HG03565 (cell line): ENCODE measurements at regions not wholly inside any gene's neighbourhood (a gene's known extent, or its start where the extent isn't known, plus 50 kb on each side); places are given as distances from the start of the nearest gene placed in this dataset.

Source experiments
- ATAC-seq: cut with Tn5 transposase; IDR thresholded peaks from one replicate; pipeline ENCODE4 v1.9.1; 2021; ENCODE audit warnings: mild to moderate bottlenecking, moderate library complexity; ENCODE audit not compliant: unreplicated experiment

- ATAC-seq: no peak
These were observed 451.3 kb downstream of the NTRK3 start for GRCh38 chr15:87805117-87805820.

- ATAC-seq: no peak
These were observed 452.1 kb downstream of the NTRK3 start for GRCh38 chr15:87804451-87804850.

GRCh38 chr15:87799838-87800237, 456.7 kb downstream of the NTRK3 start:
- no peak for ATAC-seq

GRCh38 chr15:87799428-87799827, 457.1 kb downstream of the NTRK3 start:
- ATAC-seq: no peak

GRCh38 chr15:87793725-87794124, 462.8 kb downstream of the NTRK3 start:
- no peak for ATAC-seq

- no peak for ATAC-seq
These were observed 464.1 kb downstream of the NTRK3 start for GRCh38 chr15:87792250-87793040.

- no peak for ATAC-seq
These were observed 474.4 kb downstream of the NTRK3 start for GRCh38 chr15:87781959-87782625.

GRCh38 chr15:87779746-87780145, 476.8 kb downstream of the NTRK3 start:
- ATAC-seq: no peak

GRCh38 chr15:87778358-87778757, 478.2 kb downstream of the NTRK3 start:
- ATAC-seq: no peak

- ATAC-seq: no peak
These were observed 479.4 kb downstream of the NTRK3 start for GRCh38 chr15:87777054-87777561.

GRCh38 chr15:87767516-87767915, 489.0 kb downstream of the NTRK3 start:
- no peak for ATAC-seq

GRCh38 chr15:87764461-87765240, 491.9 kb downstream of the NTRK3 start:
- ATAC-seq: no peak

GRCh38 chr15:87763837-87764236, 492.7 kb downstream of the NTRK3 start:
- ATAC-seq: no peak

GRCh38 chr15:87761736-87762509, 494.6 kb downstream of the NTRK3 start:
- ATAC-seq: peak; percentile 55

- ATAC-seq: no peak
These were observed 495.8 kb downstream of the NTRK3 start for GRCh38 chr15:87760547-87761314.

- no peak for ATAC-seq
These were observed 497.6 kb downstream of the NTRK3 start for GRCh38 chr15:87758794-87759418.

GRCh38 chr15:87757084-87757483, 499.5 kb downstream of the NTRK3 start:
- no peak for ATAC-seq

- ATAC-seq: no peak
These were observed 500.5 kb downstream of the NTRK3 start for GRCh38 chr15:87756072-87756471.

- ATAC-seq: no peak
These were observed 501.3 kb downstream of the NTRK3 start for GRCh38 chr15:87755226-87755625.
